Progenitor cell of endocrine pancreas (in vitro differentiated cells): ENCODE measurements at regions not wholly inside any gene's neighbourhood (a gene's known extent, or its start where the extent isn't known, plus 50 kb on each side); places are given as distances from the start of the nearest gene placed in this dataset.

Experiments
- DNase-seq: peaks from one replicate; pipeline ENCODE4 v3.0.0; 2021; ENCODE audit warnings: low spot score; ENCODE audit not compliant: unreplicated experiment
- H3K27ac Mint-ChIP-seq: 2 replicates; pipeline ENCODE4 v1.8.0; 2021; ENCODE audit warnings: mild to moderate bottlenecking, moderate library complexity, mixed read lengths
- H3K27me3 Mint-ChIP-seq: 2 replicates; pipeline ENCODE4 v1.8.0; 2021; ENCODE audit warnings: mixed read lengths
- H3K36me3 Mint-ChIP-seq: 2 replicates; pipeline ENCODE4 v1.8.0; 2022; ENCODE audit warnings: mixed read lengths; ENCODE audit not compliant: insufficient read depth
- H3K4me1 Mint-ChIP-seq: 2 replicates; pipeline ENCODE4 v1.8.0; 2021; ENCODE audit warnings: low read depth, mixed read lengths
- H3K4me3 Mint-ChIP-seq: 2 replicates; pipeline ENCODE4 v1.8.0; 2021; ENCODE audit warnings: low read depth, mild to moderate bottlenecking, moderate library complexity, mixed read lengths
- H3K9me3 Mint-ChIP-seq: 2 replicates; pipeline ENCODE4 v1.8.0; 2021; ENCODE audit warnings: low read depth, mixed read lengths
- TF ChIP-seq, protein P1 (sequence below): fragments of 200-600 bp; sonication (generic); IDR thresholded peaks from one replicate; pipeline ENCODE4 v1.5.0; 2021; ENCODE audit warnings: antibody characterized with exemption, mild to moderate bottlenecking; ENCODE audit not compliant: unreplicated experiment

DNA sequence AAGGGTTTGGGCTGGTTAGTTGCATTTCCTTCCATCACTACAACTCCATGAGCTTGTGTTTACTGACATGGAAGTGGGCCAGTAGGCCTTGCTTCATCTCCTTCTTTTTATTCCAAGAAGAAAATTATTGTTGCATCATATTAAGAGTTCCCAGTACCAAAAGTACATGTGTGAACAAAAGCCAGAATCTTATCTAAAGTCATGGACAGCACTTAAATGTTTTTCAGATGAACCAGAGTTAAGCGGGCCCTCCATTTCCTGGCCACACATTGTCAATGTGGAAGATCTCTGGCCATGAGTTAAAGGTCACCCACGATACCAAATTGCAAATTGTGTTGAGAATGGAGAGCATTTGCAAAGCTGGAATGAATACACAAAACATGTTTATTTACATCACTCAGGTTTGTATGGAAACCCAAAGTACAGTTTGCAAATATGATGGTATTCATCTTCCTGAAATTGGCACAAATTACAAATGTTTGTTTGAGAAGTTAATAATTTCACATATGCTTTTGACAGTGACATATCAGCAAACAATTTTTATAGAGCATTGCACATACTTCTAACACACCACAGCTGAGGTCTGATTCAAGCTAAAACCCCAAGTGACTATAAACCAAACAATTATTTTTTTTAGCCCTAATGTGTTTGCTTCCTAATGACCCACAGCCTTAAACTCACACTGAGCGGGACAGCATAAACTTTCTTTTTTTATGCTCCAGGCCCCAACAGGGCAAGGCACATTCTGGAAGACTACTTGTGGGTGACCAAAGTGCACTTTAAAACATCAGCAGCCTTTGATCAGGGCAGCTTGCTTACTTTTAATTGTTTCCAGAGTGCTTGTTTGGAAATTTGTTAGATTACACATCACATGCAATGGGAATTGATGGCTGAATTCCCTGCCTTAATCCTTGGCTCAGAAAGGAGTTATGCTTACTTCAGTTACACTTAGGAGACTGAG, 502.9 kb upstream of the SLIT2 start:
- Mint-ChIP-seq H3K27me3 (no peaks in the 10 kb centered on the region), H3K27ac (no peak overlapping the region), H3K4me3 (no peak overlapping the region), H3K36me3 (no peaks in the 10 kb centered on the region), H3K4me1 (peaks cover 28% of the 10 kb centered on the region), H3K9me3 (no peaks in the 10 kb centered on the region)
- no peak for DNase-seq
- TF ChIP-seq, protein P1, sequence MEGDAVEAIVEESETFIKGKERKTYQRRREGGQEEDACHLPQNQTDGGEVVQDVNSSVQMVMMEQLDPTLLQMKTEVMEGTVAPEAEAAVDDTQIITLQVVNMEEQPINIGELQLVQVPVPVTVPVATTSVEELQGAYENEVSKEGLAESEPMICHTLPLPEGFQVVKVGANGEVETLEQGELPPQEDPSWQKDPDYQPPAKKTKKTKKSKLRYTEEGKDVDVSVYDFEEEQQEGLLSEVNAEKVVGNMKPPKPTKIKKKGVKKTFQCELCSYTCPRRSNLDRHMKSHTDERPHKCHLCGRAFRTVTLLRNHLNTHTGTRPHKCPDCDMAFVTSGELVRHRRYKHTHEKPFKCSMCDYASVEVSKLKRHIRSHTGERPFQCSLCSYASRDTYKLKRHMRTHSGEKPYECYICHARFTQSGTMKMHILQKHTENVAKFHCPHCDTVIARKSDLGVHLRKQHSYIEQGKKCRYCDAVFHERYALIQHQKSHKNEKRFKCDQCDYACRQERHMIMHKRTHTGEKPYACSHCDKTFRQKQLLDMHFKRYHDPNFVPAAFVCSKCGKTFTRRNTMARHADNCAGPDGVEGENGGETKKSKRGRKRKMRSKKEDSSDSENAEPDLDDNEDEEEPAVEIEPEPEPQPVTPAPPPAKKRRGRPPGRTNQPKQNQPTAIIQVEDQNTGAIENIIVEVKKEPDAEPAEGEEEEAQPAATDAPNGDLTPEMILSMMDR, result no peak

DNA sequence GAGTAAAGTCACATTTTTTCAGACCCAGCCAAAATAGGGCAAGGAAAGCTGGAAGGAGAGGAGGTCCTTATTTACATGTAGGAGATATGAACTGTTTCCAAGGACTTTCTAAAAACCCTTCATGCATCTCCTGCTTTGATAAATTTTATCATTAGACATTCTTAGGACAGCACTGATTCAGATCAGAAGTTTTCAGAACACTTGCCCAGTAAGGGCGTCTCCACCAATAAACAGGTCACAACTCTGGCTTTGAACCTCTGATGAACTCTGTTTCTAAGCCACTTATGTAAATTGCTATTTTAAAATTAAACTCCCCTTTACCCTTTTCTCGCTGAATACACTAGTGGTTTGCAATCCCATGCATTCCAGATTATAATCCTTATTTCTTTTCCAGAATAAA, 505.3 kb upstream of the SLIT2 start:
- no peaks in the 10 kb centered on the region for H3K9me3 Mint-ChIP-seq
- H3K27me3 Mint-ChIP-seq, result no peaks in the 10 kb centered on the region
- no peak overlapping the region for H3K4me3 Mint-ChIP-seq
- TF ChIP-seq, protein P1, result no peak
- no peak for DNase-seq
- peaks cover 16% of the 10 kb centered on the region for H3K4me1 Mint-ChIP-seq
- no peaks in the 10 kb centered on the region for H3K36me3 Mint-ChIP-seq
- H3K27ac Mint-ChIP-seq, result no peak overlapping the region

DNA sequence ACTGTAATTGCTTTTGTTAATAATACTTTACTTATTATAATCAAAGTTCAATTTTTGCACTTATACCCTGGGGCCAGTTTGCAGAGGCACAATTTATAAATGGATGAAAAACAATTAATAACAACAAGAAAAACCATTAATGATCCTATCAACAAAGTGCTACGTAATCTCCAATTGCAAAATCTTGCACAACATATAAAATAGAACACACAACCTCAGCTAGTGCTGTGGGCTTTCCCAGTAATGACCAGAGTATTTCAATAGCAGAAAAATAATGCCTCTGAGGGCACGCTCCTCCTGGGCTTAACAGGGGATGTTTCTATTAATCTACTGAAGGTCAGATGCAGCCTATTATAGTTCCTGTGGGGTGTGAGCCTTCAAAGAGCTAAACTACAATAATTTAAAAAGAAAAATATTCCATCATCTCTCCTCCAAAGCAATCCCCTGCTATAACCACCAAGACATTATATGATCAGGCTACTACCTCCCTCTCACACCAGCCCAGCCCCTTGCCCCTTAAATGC, 508.5 kb upstream of the SLIT2 start:
- no peaks in the 10 kb centered on the region for H3K27me3 Mint-ChIP-seq

DNA sequence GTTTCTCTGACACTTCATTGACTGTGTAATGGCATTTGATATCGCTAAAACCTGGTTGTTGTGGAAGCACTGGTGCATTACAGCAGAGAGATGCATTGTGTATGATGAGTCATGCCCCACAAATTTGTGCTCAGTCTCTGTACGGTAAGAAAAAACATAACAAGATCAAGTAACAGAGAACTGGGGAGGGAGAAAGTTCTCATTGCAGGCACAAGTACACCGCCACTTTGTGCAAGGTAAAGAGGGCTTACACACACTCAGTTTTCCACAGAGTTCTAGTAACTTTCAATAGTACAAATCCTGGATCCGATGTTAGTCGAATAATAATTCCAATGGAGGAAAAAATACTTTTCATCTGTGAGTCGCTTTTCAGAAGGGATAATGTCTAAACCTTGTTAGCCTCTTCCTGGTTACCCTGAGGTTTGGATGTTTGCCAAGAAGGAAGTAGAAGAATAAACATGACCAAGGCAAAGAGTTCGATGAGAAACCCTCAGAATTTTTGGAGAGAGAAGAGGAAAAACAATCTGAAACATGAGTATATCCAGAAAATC, 512.5 kb upstream of the SLIT2 start:
- Mint-ChIP-seq H3K27ac (no peak overlapping the region), H3K9me3 (peaks cover 2% of the 10 kb centered on the region), H3K4me3 (no peak overlapping the region), H3K4me1 (no peaks in the 10 kb centered on the region), H3K27me3 (no peaks in the 10 kb centered on the region), H3K36me3 (no peaks in the 10 kb centered on the region)
- no peak for DNase-seq
- TF ChIP-seq, protein P1, result no peak

More for the DNA sequence above, 508.5 kb upstream of the SLIT2 start:
- Mint-ChIP-seq H3K27ac (no peak overlapping the region), H3K36me3 (no peaks in the 10 kb centered on the region), H3K4me3 (no peak overlapping the region), H3K4me1 (no peaks in the 10 kb centered on the region), H3K9me3 (no peaks in the 10 kb centered on the region)
- TF ChIP-seq, protein P1, result no peak
- DNase-seq, result no peak

DNA sequence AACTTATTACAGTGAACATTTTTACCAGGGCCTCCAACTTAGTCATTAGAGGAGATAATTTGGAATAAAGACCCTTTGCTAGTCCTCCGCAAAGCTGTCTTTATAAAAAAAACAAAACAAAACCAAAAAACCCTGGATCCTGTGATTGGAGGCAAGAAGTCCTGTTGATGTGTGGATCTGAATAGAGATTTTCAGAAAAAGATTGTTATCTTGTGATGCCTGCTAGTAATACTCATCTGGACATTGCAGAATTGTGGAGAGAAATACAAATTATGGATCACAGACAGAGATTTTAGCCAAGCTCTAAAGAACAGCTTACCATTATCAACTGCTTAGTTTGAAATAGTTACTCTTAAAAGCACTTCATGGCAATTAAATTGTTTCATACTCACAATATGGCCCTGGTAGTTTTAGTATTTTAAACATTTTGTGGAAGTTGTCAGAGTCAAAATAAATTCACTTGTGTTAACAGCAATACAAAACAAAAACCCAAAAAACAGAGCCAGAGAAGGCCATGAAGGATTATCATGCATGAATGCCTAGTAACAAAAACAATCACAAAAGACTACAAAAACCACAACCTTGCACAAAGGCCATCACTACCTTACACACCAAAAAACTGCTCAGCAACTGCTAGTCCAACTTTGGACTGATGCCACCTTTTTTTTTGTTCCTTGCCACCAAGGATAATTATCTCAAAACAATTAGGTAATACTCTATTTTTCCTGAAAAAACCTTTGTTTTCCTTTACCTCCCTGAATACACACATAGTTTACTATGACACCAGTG, 514.5 kb upstream of the SLIT2 start:
- no peak overlapping the region for H3K4me3 Mint-ChIP-seq
- no peaks in the 10 kb centered on the region for H3K36me3 Mint-ChIP-seq
- peaks cover 4% of the 10 kb centered on the region for H3K9me3 Mint-ChIP-seq
- no peaks in the 10 kb centered on the region for H3K4me1 Mint-ChIP-seq
- no peak for DNase-seq
- no peak overlapping the region for H3K27ac Mint-ChIP-seq
- TF ChIP-seq, protein P1, result no peak
- H3K27me3 Mint-ChIP-seq, result no peaks in the 10 kb centered on the region
